GM12873 (cell line): ENCODE measurements at regions not wholly inside any gene's neighbourhood (a gene's known extent, or its start where the extent isn't known, plus 50 kb on each side); places are given as distances from the start of the nearest gene placed in this dataset.

Source experiments
- CTCF ChIP-seq: IDR thresholded peaks from 2 replicates; pipeline ENCODE4 v1.5.1; 2012; ENCODE audit warnings: low read depth, mild to moderate bottlenecking, moderate library complexity, low read length, control low read depth; ENCODE audit not compliant: insufficient read depth; ENCODE audit errors: missing control alignments

- no peak for TF ChIP-seq CTCF
Measured at GRCh38 chr13:64127192-64127591, 2711.5 kb upstream of the PCDH20 start.

GRCh38 chr13:64099994-64100393, 2684.3 kb upstream of the PCDH20 start:
- no peak for TF ChIP-seq CTCF

- TF ChIP-seq CTCF, result no peak
Measured at GRCh38 chr13:64090311-64090710, 2674.7 kb upstream of the PCDH20 start.

GRCh38 chr13:64088491-64088890, 2672.8 kb upstream of the PCDH20 start:
- no peak for TF ChIP-seq CTCF

GRCh38 chr13:64087624-64088023, 2672.0 kb upstream of the PCDH20 start:
- no peak for TF ChIP-seq CTCF

- TF ChIP-seq CTCF, result no peak
Measured at GRCh38 chr13:64083811-64084210, 2668.2 kb upstream of the PCDH20 start.

GRCh38 chr13:64083396-64083795, 2667.7 kb upstream of the PCDH20 start:
- TF ChIP-seq CTCF, result no peak
